Prostate gland (tissue), 2 donors: ENCODE measurements at regions not wholly inside any gene's neighbourhood (a gene's known extent, or its start where the extent isn't known, plus 50 kb on each side); places are given as distances from the start of the nearest gene placed in this dataset.

Source experiments
- CTCF ChIP-seq, 4 experiments: fragments of 200-600 bp in 2 of 4; fragments of 450-650 bp in 2 of 4; sonication (generic) in 2 of 4; IDR thresholded peaks; 1 replicate in 3 of 4; 2 replicates in 1 of 4; pipeline ENCODE4 v1.5.1; 2016 to 2019; ENCODE audit warnings: antibody characterized with exemption in 4 of 4, mild to moderate bottlenecking in 2 of 4, moderate library complexity in 2 of 4
- POLR2A ChIP-seq: fragments of 450-650 bp; IDR thresholded peaks from one replicate; pipeline ENCODE4 v1.6.1; 2016; ENCODE audit warnings: antibody characterized with exemption, mild to moderate bottlenecking
- POLR2AphosphoS5 ChIP-seq: sonication (generic); formaldehyde crosslinking; IDR thresholded peaks from one replicate; pipeline ENCODE4 v1.6.1; 2017; ENCODE audit warnings: antibody characterized with exemption

GRCh38 chr5:129284010-129284409 is 176.1 kb upstream of the ADAMTS19 start:
- TF ChIP-seq POLR2AphosphoS5: no peak
- no peak for TF ChIP-seq POLR2A
- no peak for TF ChIP-seq CTCF (IDR thresholded peaks at IDR 0.05)
